Endodermal cell (in vitro differentiated cells): ENCODE measurements at regions not wholly inside any gene's neighbourhood (a gene's known extent, or its start where the extent isn't known, plus 50 kb on each side); places are given as distances from the start of the nearest gene placed in this dataset.

Experiments
- DNase-seq: peaks from one replicate; pipeline ENCODE4 v3.0.0-alpha.2; 2017
- H3K27ac ChIP-seq: 2 replicates; pipeline ENCODE4 v1.5.1; 2013; ENCODE audit warnings: mild to moderate bottlenecking, low read depth, low read length, moderate library complexity
- H3K27me3 ChIP-seq: 2 replicates; pipeline ENCODE4 v1.6.1; 2013; ENCODE audit warnings: mild to moderate bottlenecking, low read length, moderate library complexity; ENCODE audit not compliant: insufficient read depth, control insufficient read depth, poor library complexity, severe bottlenecking
- H3K36me3 ChIP-seq: 2 replicates; pipeline ENCODE4 v1.7.0; 2013; ENCODE audit warnings: mild to moderate bottlenecking, low read length, moderate library complexity; ENCODE audit not compliant: control insufficient read depth, insufficient read depth
- H3K4me1 ChIP-seq: one replicate; pipeline ENCODE4 v1.7.0; 2013; ENCODE audit warnings: low read length; ENCODE audit not compliant: control insufficient read depth, insufficient read depth
- H3K4me3 ChIP-seq: 2 replicates; pipeline ENCODE4 v1.5.1; 2013; ENCODE audit warnings: mild to moderate bottlenecking, low read length, moderate library complexity
- H3K9ac ChIP-seq: 2 replicates; pipeline ENCODE4 v1.6.1; 2013; ENCODE audit warnings: mild to moderate bottlenecking, low read length, moderate library complexity; ENCODE audit not compliant: poor library complexity, severe bottlenecking; ENCODE audit errors: extremely low read depth
- H3K9me3 ChIP-seq: 2 replicates; pipeline ENCODE4 v1.6.1; 2013; ENCODE audit warnings: mild to moderate bottlenecking, low read length, moderate library complexity; ENCODE audit not compliant: control insufficient read depth
- H3K27ac Mint-ChIP-seq: 2 replicates; pipeline ENCODE4 v1.8.0; 2020; ENCODE audit warnings: mixed read lengths
- H3K27me3 Mint-ChIP-seq: 2 replicates; pipeline ENCODE4 v1.8.0; 2021; ENCODE audit warnings: mild to moderate bottlenecking, mixed read lengths; ENCODE audit not compliant: insufficient read depth
- H3K36me3 Mint-ChIP-seq: 2 replicates; pipeline ENCODE4 v1.8.0; 2020; ENCODE audit warnings: low read depth, mixed read lengths
- H3K4me1 Mint-ChIP-seq: 2 replicates; pipeline ENCODE4 v1.8.0; 2020; ENCODE audit warnings: mixed read lengths
- H3K4me3 Mint-ChIP-seq: 2 replicates; pipeline ENCODE4 v1.8.0; 2020; ENCODE audit warnings: mild to moderate bottlenecking, moderate library complexity, mixed read lengths
- H3K9me3 Mint-ChIP-seq: 2 replicates; pipeline ENCODE4 v1.8.0; 2020; ENCODE audit warnings: mild to moderate bottlenecking, mixed read lengths
- CTCF ChIP-seq: fragments of 200-600 bp; sonication (generic); conservative IDR thresholded peaks from 2 replicates; pipeline ENCODE4 v1.5.0; 2021; ENCODE audit warnings: antibody characterized with exemption, mild to moderate bottlenecking
- WGBS, 2 experiments: methylation state at CpG; one replicate each; pipeline versions ENCODE4 v1.1.5 to v1.1.7; 2013; ENCODE audit warnings: missing lambda C conversion rate in 2 of 2, mixed read lengths in 1 of 2; ENCODE audit not compliant: insufficient coverage in 1 of 2, insufficient read length in 1 of 2; 5-methylcytosine and 5-hydroxymethylcytosine counted together

GRCh38 chr1:238950017-238950416 is 436.4 kb upstream of the CHRM3 start:
- WGBS, 2 experiments: 91 to 100% methylated on average over 1 to 3 of the region's 3 CpGs
- Histone ChIP-seq H3K9me3 (no peaks in the 10 kb centered on the region), H3K9ac (no peak overlapping the region), H3K27ac (no peak overlapping the region), H3K4me1 (no peaks in the 10 kb centered on the region), H3K4me3 (no peak overlapping the region), H3K36me3 (no peaks in the 10 kb centered on the region), H3K27me3 (no peaks in the 10 kb centered on the region)
- Mint-ChIP-seq H3K4me1 (peaks cover 6% of the 10 kb centered on the region), H3K4me3 (no peak overlapping the region), H3K36me3 (no peaks in the 10 kb centered on the region), H3K27ac (no peak overlapping the region), H3K27me3 (no peaks in the 10 kb centered on the region), H3K9me3 (no peaks in the 10 kb centered on the region)
- no peak for DNase-seq
- no peak for TF ChIP-seq CTCF

- DNase-seq: no peak
- TF ChIP-seq CTCF: peak; percentile 42
- Histone ChIP-seq H3K9ac (no peak overlapping the region), H3K4me3 (no peak overlapping the region), H3K4me1 (no peaks in the 10 kb centered on the region), H3K27me3 (no peaks in the 10 kb centered on the region), H3K27ac (no peak overlapping the region), H3K36me3 (no peaks in the 10 kb centered on the region), H3K9me3 (no peaks in the 10 kb centered on the region)
- Mint-ChIP-seq H3K27ac (no peak overlapping the region), H3K36me3 (no peaks in the 10 kb centered on the region), H3K4me3 (no peak overlapping the region), H3K27me3 (no peaks in the 10 kb centered on the region), H3K9me3 (no peaks in the 10 kb centered on the region), H3K4me1 (no peaks in the 10 kb centered on the region)
- 100% methylated on average over 1 of the region's 1 CpG; no CpG with 5 or more reads in 1 of the 2 experiments for WGBS, 2 experiments
These were observed 442.3 kb upstream of the CHRM3 start for GRCh38 chr1:238944028-238944427.

GRCh38 chr1:238927899-238928298 is 458.5 kb upstream of the CHRM3 start:
- no peak overlapping the region for H3K27ac Mint-ChIP-seq
- H3K9ac ChIP-seq: no peak overlapping the region
- no peaks in the 10 kb centered on the region for H3K27me3 Mint-ChIP-seq
- no peak overlapping the region for H3K4me3 ChIP-seq
- no peaks in the 10 kb centered on the region for H3K4me1 Mint-ChIP-seq
- H3K4me3 Mint-ChIP-seq: no peak overlapping the region
- no peaks in the 10 kb centered on the region for H3K27me3 ChIP-seq
- 85 to 100% methylated on average over 1 of the region's 1 CpG for WGBS, 2 experiments
- H3K36me3 ChIP-seq: no peaks in the 10 kb centered on the region
- H3K36me3 Mint-ChIP-seq: peaks cover 3% of the 10 kb centered on the region
- H3K4me1 ChIP-seq: no peaks in the 10 kb centered on the region
- TF ChIP-seq CTCF: no peak
- no peak for DNase-seq
- peaks cover 37% of the 10 kb centered on the region for H3K9me3 ChIP-seq
- no peak overlapping the region for H3K27ac ChIP-seq
- peaks cover 41% of the 10 kb centered on the region for H3K9me3 Mint-ChIP-seq
